ENCODE measurements at regions not wholly inside any gene's neighbourhood (a gene's known extent, or its start where the extent isn't known, plus 50 kb on each side); places are given as distances from the start of the nearest gene placed in this dataset.

DNA sequence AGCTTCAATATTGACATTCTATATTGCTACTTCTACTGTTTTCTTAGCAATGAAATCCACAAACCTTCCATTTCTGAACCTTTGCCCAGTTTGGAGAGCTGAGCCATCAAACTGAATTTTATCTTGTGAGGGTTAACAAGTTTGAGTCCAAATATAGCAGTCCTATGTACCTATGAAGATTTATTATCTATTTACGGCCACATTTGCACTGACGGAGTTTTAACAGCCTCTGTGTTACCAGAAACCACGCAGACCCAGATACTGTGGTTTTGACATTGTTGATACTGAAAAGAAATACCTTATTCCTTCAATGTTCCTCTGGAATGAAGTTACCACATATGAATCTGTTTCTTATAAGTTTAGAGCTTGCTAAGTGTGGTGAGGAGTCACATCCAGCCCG lies 172.6 kb downstream of the FGFR2 start:
- no peaks in the 10 kb centered on the region for H3K27me3 ChIP-seq (ENCODE audit: control insufficient read depth, insufficient read depth, low read length)
- no peak overlapping the region for H3K9ac ChIP-seq (ENCODE audit: low read length in 3 of 3)
- intact Hi-C loops (cut with DNase I), result no loop called here
- no peak overlapping the region for H3K27ac ChIP-seq (ENCODE audit: low read depth in 2 of 2, low read length in 2 of 2)
- H3K9me3 ChIP-seq (ENCODE audit: control insufficient read depth in 2 of 3, insufficient read depth in 1 of 3, low read length in 3 of 3), result no peaks in the 10 kb centered on the region
- H3K4me1 ChIP-seq (ENCODE audit: control insufficient read depth in 2 of 3, insufficient read depth in 2 of 3, low read depth in 1 of 3, low read length in 3 of 3), result no peaks in the 10 kb centered on the region
- TF ChIP-seq, protein P1, sequence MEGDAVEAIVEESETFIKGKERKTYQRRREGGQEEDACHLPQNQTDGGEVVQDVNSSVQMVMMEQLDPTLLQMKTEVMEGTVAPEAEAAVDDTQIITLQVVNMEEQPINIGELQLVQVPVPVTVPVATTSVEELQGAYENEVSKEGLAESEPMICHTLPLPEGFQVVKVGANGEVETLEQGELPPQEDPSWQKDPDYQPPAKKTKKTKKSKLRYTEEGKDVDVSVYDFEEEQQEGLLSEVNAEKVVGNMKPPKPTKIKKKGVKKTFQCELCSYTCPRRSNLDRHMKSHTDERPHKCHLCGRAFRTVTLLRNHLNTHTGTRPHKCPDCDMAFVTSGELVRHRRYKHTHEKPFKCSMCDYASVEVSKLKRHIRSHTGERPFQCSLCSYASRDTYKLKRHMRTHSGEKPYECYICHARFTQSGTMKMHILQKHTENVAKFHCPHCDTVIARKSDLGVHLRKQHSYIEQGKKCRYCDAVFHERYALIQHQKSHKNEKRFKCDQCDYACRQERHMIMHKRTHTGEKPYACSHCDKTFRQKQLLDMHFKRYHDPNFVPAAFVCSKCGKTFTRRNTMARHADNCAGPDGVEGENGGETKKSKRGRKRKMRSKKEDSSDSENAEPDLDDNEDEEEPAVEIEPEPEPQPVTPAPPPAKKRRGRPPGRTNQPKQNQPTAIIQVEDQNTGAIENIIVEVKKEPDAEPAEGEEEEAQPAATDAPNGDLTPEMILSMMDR (IDR thresholded peaks at IDR 0.05; ENCODE audit: borderline replicate concordance, extremely low read depth, insufficient read depth), result no peak
- no peak overlapping the region for H3K4me3 ChIP-seq (ENCODE audit: low read length in 3 of 3)
- DNase-seq, result no peak
- no peaks in the 10 kb centered on the region for H3K36me3 ChIP-seq (ENCODE audit: control insufficient read depth in 2 of 3, insufficient read depth in 3 of 3, low read length in 3 of 3)
- FAIRE-seq, result no peak

DNA sequence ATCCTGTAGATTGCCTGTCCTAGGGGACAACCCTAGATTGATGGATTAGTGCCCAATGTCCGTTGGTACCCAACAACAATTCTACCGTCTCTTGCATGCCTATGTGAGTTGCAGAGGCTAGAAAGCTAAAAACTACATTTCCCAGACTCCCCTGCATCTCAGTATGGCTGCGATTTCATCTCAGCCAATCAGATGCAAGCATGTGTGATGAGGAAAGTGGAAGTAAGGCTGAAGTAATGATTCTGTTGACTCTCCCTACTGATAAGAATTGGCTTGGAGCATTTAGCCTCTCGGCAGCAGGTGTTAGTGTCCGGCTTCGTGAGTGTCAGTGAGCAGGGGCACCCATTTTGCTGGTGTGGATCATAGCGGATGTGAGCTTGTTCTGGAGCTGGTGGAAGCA lies 171.9 kb downstream of the FGFR2 start:
- Histone ChIP-seq H3K9me3 (ENCODE audit: control insufficient read depth in 2 of 3, insufficient read depth in 1 of 3, low read length in 3 of 3) (no peaks in the 10 kb centered on the region), H3K9ac (ENCODE audit: low read length in 3 of 3) (no peak overlapping the region), H3K4me1 (ENCODE audit: control insufficient read depth in 2 of 3, insufficient read depth in 2 of 3, low read depth in 1 of 3, low read length in 3 of 3) (no peaks in the 10 kb centered on the region), H3K36me3 (ENCODE audit: control insufficient read depth in 2 of 3, insufficient read depth in 3 of 3, low read length in 3 of 3) (no peaks in the 10 kb centered on the region), H3K27ac (ENCODE audit: low read depth in 2 of 2, low read length in 2 of 2) (no peak overlapping the region), H3K4me3 (ENCODE audit: low read length in 3 of 3) (no peak overlapping the region), H3K27me3 (ENCODE audit: control insufficient read depth, insufficient read depth, low read length) (no peaks in the 10 kb centered on the region)
- TF ChIP-seq, protein P1 (IDR thresholded peaks at IDR 0.05; ENCODE audit: borderline replicate concordance, extremely low read depth, insufficient read depth), result no peak
- intact Hi-C loops (cut with DNase I), result no loop called here
- DNase-seq (no peak), FAIRE-seq (no peak)

All from kidney (tissue), 13 donors.